NCI-H146 treated with DMSO at 0.1 percent for 48 hours (cell line): ENCODE measurements at regions not wholly inside any gene's neighbourhood (a gene's known extent, or its start where the extent isn't known, plus 50 kb on each side); places are given as distances from the start of the nearest gene placed in this dataset.
"Not testable (repeated sequence)": the region's sequence is repeated elsewhere in the genome, so short reads cannot be mapped to it uniquely, and the experiment has no call there.

Source experiments
- DNase-seq: peaks from one replicate; lab custom pipeline; 2025; ENCODE audit not compliant: unreplicated experiment; lab: John Stamatoyannopoulos, UW

- no peak for DNase-seq
These were observed 330.3 kb downstream of the PCNX1 start for GRCh38 chr14:71237556-71237955.

- DNase-seq, result no peak
These were observed 331.6 kb downstream of the PCNX1 start for GRCh38 chr14:71238835-71239234.

GRCh38 chr14:71240171-71240570, 332.9 kb downstream of the PCNX1 start:
- no peak for DNase-seq

- DNase-seq, result no peak
These were observed 333.7 kb downstream of the PCNX1 start for GRCh38 chr14:71240866-71241520.

- no peak for DNase-seq
These were observed 335.0 kb downstream of the PCNX1 start for GRCh38 chr14:71242237-71242748.

- DNase-seq, result no peak
These were observed 336.4 kb downstream of the PCNX1 start for GRCh38 chr14:71243697-71244096.

GRCh38 chr14:71244341-71244740, 337.1 kb downstream of the PCNX1 start:
- DNase-seq, result no peak

- no peak for DNase-seq
These were observed 338.6 kb downstream of the PCNX1 start for GRCh38 chr14:71245659-71246361.

- no peak for DNase-seq
These were observed 339.3 kb downstream of the PCNX1 start for GRCh38 chr14:71246539-71246938.

- DNase-seq, result no peak
These were observed 339.8 kb downstream of the PCNX1 start for GRCh38 chr14:71247106-71247505.

GRCh38 chr14:71248194-71248593, 340.9 kb downstream of the PCNX1 start:
- no peak for DNase-seq

GRCh38 chr14:71250347-71250746, 343.1 kb downstream of the PCNX1 start:
- DNase-seq, result no peak

- DNase-seq, result no peak
These were observed 343.5 kb downstream of the PCNX1 start for GRCh38 chr14:71250791-71251190.

GRCh38 chr14:71254091-71254719, 346.9 kb downstream of the PCNX1 start:
- not testable (repeated sequence) for DNase-seq

- no peak for DNase-seq
These were observed 353.9 kb downstream of the PCNX1 start for GRCh38 chr14:71261206-71261605.

- no peak for DNase-seq
These were observed 355.2 kb downstream of the PCNX1 start for GRCh38 chr14:71262441-71262840.

- no peak for DNase-seq
These were observed 357.0 kb downstream of the PCNX1 start for GRCh38 chr14:71264260-71264659.

- no peak for DNase-seq
These were observed 359.8 kb downstream of the PCNX1 start for GRCh38 chr14:71267007-71267513.

GRCh38 chr14:71267691-71268090, 360.4 kb downstream of the PCNX1 start:
- no peak for DNase-seq

- no peak for DNase-seq
These were observed 362.9 kb downstream of the PCNX1 start for GRCh38 chr14:71270111-71270510.

- no peak for DNase-seq
These were observed 364.1 kb downstream of the PCNX1 start for GRCh38 chr14:71271166-71271945.
